ENCODE measurements at regions not wholly inside any gene's neighbourhood (a gene's known extent, or its start where the extent isn't known, plus 50 kb on each side); places are given as distances from the start of the nearest gene placed in this dataset.

- Histone ChIP-seq H3K27ac (ENCODE audit: low read length) (no peak overlapping the region), H3K27me3 (ENCODE audit: control insufficient read depth, insufficient read depth, low read length) (no peaks in the 10 kb centered on the region), H3K4me1 (ENCODE audit: control insufficient read depth, insufficient read depth, low read length) (no peaks in the 10 kb centered on the region), H3K4me3 (ENCODE audit: low read depth in 2 of 2, low read length in 2 of 2) (no peak overlapping the region), H3K9me3 (ENCODE audit: control insufficient read depth, insufficient read depth, low read depth, low read length) (no peaks in the 10 kb centered on the region), H3K36me3 (ENCODE audit: control insufficient read depth, insufficient read depth, low read length) (no peaks in the 10 kb centered on the region)
- TF ChIP-seq, protein P1, sequence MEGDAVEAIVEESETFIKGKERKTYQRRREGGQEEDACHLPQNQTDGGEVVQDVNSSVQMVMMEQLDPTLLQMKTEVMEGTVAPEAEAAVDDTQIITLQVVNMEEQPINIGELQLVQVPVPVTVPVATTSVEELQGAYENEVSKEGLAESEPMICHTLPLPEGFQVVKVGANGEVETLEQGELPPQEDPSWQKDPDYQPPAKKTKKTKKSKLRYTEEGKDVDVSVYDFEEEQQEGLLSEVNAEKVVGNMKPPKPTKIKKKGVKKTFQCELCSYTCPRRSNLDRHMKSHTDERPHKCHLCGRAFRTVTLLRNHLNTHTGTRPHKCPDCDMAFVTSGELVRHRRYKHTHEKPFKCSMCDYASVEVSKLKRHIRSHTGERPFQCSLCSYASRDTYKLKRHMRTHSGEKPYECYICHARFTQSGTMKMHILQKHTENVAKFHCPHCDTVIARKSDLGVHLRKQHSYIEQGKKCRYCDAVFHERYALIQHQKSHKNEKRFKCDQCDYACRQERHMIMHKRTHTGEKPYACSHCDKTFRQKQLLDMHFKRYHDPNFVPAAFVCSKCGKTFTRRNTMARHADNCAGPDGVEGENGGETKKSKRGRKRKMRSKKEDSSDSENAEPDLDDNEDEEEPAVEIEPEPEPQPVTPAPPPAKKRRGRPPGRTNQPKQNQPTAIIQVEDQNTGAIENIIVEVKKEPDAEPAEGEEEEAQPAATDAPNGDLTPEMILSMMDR (IDR thresholded peaks at IDR 0.05) = no peak
- TF ChIP-seq, protein P2, sequence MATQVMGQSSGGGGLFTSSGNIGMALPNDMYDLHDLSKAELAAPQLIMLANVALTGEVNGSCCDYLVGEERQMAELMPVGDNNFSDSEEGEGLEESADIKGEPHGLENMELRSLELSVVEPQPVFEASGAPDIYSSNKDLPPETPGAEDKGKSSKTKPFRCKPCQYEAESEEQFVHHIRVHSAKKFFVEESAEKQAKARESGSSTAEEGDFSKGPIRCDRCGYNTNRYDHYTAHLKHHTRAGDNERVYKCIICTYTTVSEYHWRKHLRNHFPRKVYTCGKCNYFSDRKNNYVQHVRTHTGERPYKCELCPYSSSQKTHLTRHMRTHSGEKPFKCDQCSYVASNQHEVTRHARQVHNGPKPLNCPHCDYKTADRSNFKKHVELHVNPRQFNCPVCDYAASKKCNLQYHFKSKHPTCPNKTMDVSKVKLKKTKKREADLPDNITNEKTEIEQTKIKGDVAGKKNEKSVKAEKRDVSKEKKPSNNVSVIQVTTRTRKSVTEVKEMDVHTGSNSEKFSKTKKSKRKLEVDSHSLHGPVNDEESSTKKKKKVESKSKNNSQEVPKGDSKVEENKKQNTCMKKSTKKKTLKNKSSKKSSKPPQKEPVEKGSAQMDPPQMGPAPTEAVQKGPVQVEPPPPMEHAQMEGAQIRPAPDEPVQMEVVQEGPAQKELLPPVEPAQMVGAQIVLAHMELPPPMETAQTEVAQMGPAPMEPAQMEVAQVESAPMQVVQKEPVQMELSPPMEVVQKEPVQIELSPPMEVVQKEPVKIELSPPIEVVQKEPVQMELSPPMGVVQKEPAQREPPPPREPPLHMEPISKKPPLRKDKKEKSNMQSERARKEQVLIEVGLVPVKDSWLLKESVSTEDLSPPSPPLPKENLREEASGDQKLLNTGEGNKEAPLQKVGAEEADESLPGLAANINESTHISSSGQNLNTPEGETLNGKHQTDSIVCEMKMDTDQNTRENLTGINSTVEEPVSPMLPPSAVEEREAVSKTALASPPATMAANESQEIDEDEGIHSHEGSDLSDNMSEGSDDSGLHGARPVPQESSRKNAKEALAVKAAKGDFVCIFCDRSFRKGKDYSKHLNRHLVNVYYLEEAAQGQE (IDR thresholded peaks at IDR 0.05; ENCODE audit: insufficient read depth in 1 of 2, low read depth in 2 of 2, low read length in 1 of 2) = no peak
- no peak for TF ChIP-seq SIN3A (IDR thresholded peaks at IDR 0.05; ENCODE audit: borderline replicate concordance, insufficient read depth, low read depth, low read length)
- no peak for TF ChIP-seq POLR2AphosphoS5 (IDR thresholded peaks at IDR 0.05; ENCODE audit: low read depth, low read length)
- TF ChIP-seq TCF7L2 (IDR thresholded peaks at IDR 0.05; ENCODE audit: low read depth, low read length) = no peak
- no TSS peak for BruUV-seq (replicated peaks)
- ATAC-seq (no peak), DNase-seq (ENCODE audit: low read depth, low spot score) (no peak)
- ChIA-PET CTCF (no interaction called here), POLR2A (no interaction called here)
- in situ Hi-C loops (cut with HindIII; ENCODE audit: low pct_unique_long_range_greater_than_20kb, low sequenced_read_pairs) = no loop called here
- intact Hi-C loops (cut with micrococcal nuclease; ENCODE audit: unreplicated experiment) = no loop called here
Observed at GRCh38 chr17:70295731-70296130, 126.4 kb downstream of the KCNJ2 start.

DNA sequence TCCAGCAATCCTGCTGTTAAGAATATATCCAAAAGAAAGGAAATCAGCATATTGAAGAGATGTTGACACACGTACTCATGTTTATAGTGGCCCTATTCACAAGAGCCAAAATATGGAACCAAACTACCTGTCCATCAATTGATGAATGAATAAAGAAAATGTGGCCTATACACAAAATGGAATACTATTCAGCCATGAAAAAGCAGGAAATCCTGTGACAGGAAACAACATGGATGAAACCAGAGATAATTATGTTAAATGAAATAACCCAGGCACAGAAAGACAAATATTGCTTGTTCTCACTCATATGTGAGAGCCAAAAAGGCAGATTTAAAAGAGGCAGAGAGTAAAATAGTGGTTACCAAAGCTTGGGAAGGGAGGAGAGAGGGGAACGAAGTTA, 127.1 kb downstream of the KCNJ2 start:
- Histone ChIP-seq H3K9me3 (ENCODE audit: control insufficient read depth, insufficient read depth, low read depth, low read length) (no peaks in the 10 kb centered on the region), H3K27ac (ENCODE audit: low read length) (no peak overlapping the region), H3K4me3 (ENCODE audit: low read depth in 2 of 2, low read length in 2 of 2) (no peak overlapping the region), H3K27me3 (ENCODE audit: control insufficient read depth, insufficient read depth, low read length) (no peaks in the 10 kb centered on the region), H3K4me1 (ENCODE audit: control insufficient read depth, insufficient read depth, low read length) (no peaks in the 10 kb centered on the region), H3K36me3 (ENCODE audit: control insufficient read depth, insufficient read depth, low read length) (no peaks in the 10 kb centered on the region)
- ATAC-seq (no peak), DNase-seq (ENCODE audit: low read depth, low spot score) (no peak)
- POLR2A ChIA-PET = no interaction called here
- BruUV-seq (replicated peaks) = no TSS peak
- TF ChIP-seq SIN3A (IDR thresholded peaks at IDR 0.05; ENCODE audit: borderline replicate concordance, insufficient read depth, low read depth, low read length) = no peak
- TF ChIP-seq, protein P2 (IDR thresholded peaks at IDR 0.05; ENCODE audit: insufficient read depth in 1 of 2, low read depth in 2 of 2, low read length in 1 of 2) = no peak
- TF ChIP-seq, protein P1 (IDR thresholded peaks at IDR 0.05) = no peak
- no peak for TF ChIP-seq TCF7L2 (IDR thresholded peaks at IDR 0.05; ENCODE audit: low read depth, low read length)
- no peak for TF ChIP-seq POLR2AphosphoS5 (IDR thresholded peaks at IDR 0.05; ENCODE audit: low read depth, low read length)
- CTCF ChIA-PET = no interaction called here
- intact Hi-C loops (cut with micrococcal nuclease; ENCODE audit: unreplicated experiment) (no loop called here), in situ Hi-C loops (cut with HindIII; ENCODE audit: low pct_unique_long_range_greater_than_20kb, low sequenced_read_pairs) (no loop called here)

Data from Panc1 (cell line).